Non-pigmented ciliary epithelial cell (primary cell): ENCODE measurements at regions not wholly inside any gene's neighbourhood (a gene's known extent, or its start where the extent isn't known, plus 50 kb on each side); places are given as distances from the start of the nearest gene placed in this dataset.
"Not testable (repeated sequence)": the region's sequence is repeated elsewhere in the genome, so short reads cannot be mapped to it uniquely, and the experiment has no call there.

Experiments
- DNase-seq: peaks from one replicate; pipeline ENCODE4 v3.0.0-alpha.2; 2010; ENCODE audit warnings: low read depth

DNA sequence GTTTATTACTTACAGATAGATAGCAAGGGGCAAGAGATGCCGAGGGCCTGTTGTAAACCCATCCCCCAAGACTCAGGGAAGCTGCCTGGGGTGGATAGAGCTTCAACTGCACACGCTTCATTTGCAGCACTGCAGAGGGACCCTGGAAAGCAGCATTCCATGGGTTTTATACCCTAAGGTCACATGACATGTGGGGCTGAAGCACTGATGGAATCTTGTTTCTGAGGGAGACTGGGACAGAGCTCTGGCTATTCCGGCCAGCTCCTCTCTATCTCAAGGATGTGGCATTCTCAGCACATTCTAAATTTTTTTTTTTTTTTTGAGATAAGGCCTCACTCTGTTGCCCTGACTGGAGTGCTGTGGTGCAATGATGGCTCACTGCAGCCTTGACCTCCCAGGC lies 300.1 kb downstream of the MYCN start:
- DNase-seq: no peak

DNA sequence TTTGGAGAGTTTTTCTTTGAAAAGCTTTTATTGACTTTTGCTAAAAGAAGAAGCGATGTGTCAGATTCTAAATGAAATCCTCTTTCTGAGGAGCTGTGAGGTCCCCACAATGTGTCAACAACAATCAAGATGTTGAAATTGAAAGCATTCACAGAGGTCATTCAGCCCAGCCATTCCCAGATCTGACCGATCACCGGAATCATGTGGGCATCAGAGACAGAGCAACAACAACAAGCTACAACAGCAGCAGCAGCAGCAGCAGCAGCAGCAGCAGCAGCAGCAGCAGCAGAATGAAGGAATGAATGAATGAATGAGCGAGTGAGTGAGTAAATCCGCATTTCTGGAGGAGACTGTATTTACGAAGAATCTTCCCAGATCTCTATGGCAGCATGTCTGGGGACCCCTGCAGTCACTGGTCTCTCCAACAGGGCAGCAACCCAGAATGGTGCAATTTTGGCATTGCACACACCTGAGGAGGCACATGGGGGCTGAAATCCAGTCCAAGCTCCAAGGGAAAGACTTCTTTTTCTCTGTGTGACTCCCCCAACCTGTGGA lies 299.0 kb downstream of the MYCN start:
- no peak for DNase-seq

DNA sequence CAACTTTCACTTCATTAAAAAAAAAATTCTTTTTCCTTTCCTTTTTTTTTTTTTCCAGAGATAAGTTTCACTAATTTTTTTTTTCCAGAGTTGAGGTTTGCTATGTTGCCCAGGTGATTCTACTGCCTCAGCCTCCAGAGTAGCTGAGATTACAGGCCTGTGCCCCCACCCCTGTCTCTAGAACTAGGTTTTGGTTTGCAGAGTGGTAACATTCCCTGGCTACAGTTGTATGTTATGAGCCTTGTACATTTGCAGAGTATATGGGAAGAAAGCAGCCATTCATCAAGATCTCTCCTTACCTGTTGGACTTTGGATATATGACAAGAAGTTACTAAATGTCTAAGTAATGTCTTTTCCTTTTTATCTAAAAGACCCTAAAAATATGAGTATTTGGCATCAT lies 298.4 kb downstream of the MYCN start:
- DNase-seq: no peak

DNA sequence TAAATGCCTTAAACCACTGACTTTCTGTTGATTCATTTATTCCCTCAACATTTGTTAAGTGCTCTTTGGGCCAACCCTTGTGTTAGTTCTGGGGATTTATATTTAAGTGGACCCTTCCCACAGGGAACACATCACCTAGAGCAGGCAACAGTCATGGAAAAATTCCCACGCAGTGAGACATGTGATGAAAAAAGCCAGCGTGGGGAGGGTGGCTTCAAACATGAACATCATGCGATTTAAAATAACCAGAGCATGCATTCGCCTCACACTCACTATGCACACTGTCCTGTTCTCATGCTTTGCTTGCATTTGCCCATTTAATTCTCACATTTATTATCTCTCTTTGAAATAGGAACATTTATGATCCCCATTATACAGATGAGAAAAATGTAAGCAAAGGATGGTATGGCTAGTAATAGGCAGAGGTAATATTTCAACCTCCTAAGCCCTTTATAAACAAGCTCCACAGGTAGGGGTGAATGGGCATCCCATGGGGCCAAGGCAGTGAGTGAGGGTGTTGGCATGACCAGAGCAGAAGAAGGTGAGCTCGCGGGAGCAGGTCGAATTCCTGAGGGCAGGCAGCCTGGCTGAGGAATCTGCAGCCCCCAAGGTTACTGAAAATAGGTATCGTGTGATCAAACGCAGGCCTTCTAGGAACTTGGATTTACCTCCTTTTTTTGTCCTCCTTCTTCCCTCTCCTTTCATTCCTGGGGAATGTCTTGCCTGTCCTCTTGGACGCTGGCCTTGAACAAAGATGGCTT lies 297.8 kb downstream of the MYCN start:
- no peak for DNase-seq

DNA sequence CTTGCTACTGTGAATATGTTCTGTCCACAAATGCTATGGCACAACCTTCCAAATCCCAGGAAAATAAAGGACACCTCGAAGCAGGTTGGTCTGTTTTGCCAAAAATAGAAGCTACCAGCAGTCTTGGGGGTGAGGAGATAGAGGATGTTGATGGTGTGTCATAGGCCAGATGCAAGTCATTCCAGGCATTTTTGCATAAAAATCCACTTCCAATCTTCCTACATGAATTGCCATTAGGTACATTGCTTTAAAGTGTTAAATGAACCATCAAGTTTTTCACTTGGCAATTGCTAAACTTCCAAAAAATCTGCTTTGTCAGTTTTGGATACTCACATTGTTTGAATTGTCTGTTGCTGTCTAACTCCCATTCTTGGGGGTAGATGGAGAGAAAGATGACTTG lies 295.4 kb downstream of the MYCN start:
- no peak for DNase-seq

DNA sequence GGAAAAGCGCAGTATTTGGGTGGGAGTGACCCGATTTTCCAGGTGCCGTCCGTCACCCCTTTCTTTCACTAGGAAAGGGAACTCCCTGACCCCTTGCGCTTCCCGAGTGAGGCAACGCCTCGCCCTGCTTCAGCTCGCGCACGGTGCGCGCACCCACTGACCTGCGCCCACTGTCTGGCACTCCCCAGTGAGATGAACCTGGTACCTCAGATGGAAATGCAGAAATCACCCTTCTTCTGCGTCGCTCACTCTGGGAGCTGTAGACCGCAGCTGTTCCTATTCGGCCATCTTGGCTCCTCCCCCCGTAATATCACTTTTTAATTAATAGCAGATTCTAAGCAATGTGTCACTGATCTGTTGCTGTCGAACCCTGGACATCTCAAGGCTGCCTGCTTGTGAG lies 294.9 kb downstream of the MYCN start:
- not testable (repeated sequence) for DNase-seq

DNA sequence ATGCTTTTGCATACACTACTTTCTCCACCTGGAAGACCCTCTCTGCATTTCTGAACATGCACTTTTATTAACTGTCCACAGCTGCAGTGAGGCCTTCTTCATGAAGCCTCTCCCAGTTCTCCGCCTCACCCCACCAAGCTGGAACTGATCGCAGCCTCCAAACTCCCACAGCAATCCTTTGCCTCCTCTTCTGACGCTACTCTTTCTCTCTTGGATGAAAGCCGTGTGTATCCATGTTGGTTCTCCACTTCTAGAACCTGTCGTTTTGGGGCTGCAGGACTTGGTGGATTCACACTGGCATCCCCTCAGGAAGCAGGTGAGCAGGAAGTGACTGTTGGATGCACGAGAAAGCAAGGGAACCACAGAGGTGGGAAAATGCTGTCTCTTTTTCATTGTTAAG lies 288.6 kb downstream of the MYCN start:
- no peak for DNase-seq

DNA sequence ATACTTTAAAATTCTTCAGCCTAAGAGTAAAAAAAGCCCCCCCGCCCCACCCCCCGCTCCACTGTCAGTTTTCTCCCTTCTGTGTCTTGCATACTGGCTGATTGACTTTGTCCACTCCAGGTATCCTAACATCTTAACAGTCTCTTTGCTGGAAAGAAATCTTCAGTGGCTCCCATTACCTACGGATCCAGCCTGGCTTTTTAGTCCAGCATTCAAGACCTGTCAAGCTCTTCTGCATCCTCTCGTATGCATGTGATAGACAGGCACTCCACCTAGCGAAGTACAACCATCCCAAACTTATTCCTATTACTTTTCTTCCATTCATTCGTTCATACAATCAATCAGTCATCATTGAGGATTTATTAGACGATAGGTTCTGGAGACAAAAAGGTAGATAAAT lies 288.1 kb downstream of the MYCN start:
- no peak for DNase-seq

DNA sequence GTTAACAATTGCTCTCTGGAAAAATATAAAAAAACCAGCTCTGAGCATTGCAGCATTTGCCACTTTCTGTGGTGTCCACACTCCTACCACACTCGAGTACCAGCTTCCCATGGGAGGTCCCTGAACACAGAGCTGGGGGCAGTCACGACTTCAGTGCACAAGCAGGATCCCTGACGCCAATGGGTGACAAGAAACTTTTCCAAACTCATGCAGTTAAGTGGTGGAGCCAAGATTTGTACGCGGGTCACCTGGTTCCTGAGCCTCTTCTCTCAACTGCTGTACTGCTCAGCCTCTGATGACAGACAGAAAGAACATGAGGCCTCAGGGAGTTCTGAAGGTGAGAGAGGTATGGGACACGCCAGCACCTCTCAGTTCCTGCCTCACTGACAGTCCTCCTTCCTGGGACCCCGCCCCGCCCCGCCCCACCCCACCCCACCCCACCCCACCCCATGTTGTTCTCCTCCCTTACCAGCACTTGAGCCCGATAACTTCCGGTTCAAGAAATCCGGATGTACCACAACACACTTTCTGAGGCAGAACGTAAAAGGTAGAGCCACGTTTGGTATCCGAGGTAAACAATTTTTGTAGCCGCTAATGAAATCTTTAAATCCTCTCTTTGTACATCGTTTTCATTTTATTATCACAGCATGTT lies 287.6 kb downstream of the MYCN start:
- DNase-seq: no peak

DNA sequence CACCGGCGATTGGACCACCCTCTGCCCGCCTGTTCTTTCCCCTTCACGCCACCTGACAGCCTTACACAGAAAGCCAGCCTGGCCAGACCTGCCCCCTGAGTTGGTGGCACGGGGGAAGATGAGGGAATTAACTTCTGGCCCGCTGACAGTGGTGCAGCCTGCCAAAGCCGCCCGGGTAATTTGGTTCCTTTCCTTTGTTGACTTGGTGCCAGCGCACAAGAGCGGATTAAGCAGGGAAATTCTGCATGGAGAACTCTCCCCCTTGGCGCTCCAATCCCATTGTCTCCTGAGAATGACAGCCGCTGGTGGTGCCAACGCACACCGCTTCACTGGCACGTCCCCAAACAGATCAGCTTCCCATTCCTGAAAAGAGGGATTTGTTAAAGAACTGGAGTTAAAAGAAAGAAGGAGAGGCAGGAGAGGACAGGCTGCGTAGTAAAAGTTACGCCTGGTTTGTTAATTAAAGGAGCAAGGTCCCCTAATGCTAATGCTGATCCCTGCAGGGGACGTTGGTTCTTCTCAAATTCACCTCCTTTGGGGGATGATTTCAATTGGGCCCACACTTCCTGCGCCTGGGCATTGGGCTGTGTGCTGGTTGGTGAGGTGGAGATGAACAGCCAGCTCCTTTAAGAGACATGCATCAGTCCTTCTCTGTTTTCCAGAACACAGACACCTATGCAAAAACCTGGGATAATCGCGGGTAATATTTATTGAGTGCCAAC lies 286.8 kb downstream of the MYCN start:
- DNase-seq: no peak

DNA sequence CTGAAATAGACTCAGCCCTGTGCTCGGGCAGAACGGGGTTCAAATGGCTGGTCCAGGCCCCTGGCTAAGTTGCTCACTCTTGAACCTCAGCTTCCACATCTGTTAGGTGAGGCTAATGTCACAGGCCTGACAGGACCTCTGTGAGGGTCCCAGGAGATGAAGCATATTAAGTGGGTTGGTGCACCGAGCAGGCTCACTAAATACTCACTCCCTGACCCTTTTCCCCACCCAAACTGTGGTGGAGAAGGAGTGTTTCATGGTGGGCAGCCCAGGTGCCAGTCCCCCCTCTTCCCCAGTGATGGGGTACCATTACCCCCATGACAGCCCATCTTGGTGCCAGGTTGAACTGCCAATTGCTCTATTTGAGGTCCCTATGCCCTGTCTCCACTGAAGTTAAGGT lies 286.0 kb downstream of the MYCN start:
- DNase-seq: no peak

DNA sequence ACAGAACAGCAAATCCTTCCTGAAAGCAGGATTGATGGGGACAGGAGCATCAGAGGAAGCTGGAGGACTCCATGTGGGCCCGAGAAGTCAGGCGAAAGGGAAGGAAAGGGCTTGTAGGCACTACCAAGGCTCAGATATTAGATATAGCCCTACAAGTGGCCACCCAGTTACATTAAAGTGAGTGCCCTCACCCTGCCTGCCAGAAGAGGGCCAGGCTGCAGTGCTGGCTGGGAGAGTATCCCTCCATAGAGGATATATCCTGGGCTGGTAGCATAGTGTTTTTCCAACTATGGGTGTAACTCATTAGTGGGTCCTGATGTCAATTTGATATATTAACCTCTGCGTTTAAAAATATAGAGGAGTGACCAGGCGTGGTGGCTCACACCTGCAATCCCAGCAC lies 285.2 kb downstream of the MYCN start:
- no peak for DNase-seq

DNA sequence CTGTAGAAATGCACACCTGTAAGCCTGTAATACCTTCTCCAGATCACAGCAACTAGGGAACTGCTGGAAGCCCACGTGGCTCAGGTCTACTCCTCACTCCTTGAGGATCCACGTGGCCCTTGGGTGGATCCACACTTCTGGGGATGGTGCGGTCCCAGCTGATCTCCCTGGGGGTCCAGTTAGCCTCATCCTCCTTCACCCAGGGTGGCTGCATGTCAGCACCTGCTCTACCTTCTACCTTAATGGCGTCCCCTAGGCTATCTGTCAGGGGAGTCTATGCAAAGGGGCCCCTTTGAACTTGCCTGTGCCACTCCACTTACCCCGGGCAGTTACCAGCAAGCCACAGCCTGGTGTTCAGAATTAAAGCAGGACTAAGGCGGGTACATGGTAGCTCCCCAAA lies 284.7 kb downstream of the MYCN start:
- DNase-seq: no peak

DNA sequence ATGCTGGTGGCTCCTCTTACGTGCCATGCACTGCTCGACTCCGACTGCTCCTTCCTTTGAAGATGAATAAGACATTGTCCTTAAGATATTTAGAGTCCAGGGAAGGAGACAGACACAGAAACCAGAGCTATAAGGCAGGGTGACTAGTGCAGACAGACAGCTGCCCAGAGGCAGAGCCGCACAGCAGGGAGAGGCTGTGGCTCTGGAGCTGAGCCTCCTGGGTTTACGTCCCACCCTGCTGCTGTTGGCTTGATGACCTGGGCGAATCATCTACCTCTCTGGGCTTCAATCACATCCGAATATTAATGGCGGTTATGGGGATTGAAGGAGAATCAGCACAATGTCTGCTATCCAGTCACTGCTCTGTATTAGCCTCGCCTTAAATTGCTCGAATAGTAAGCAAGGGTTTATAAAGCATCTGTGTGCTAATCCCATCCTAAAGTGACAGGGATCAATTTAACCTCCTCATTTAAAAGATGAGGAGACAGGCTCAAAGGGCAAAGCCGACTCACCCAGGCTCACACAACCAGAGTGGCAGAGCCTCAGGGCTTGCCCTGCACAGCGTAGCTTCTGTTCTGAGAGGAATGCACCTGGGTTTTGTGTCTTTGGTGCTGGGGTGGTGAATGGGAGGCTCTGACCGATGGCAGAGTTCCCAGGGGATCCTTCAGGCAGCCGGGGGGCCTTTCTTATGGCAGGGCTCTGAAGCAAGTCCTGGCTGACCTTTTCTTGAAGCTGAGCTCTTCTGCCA lies 284.1 kb downstream of the MYCN start:
- no peak for DNase-seq

DNA sequence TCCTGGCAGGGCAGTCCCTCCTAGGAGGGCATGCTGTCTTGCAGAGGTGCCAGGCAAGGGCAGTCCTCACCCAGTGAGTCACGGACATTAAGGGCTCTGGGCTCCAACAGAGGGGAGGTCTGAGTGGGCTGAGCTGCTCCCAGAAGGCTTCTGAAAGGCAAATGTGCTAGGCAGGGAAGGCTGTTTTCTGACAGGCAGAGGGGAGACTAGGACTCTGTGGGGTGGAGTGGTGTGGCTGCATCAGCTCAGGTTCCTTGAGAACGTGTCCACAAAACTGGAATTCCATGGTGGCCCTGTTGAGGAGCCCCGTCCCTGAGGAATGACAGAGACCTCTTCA lies 283.5 kb downstream of the MYCN start:
- no peak for DNase-seq

DNA sequence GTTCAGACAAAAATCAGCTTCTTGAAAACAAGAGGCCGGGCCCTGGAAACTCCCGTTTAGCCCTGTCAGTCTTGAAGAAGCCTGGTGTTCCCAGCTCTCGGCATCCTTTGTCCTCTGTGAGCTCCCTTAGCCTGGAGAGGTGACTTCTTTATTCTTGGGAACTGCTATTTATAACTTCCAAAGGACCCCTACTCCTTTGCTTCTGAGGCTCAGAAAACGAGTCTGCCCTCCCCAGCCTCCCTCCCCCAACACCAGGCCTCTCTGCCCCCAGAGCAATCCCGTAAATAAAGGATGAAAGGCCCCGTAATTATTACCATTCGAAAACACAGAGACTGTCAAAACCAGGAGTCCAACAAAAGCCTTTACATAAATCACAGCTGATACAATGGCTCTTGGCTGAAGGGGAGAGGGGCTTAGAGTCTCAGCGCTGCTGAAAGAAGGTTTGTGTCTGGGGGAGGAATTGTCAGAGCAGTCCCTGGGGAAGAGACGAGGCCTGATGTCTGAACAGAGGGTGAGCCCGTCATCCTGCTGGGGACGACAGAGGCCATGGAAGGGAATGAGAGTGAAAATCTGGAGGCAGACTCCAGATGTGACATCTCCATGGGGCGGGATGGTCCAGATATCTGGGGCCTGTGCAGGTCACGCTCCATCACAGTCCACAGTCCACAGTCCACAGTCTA lies 283.0 kb downstream of the MYCN start:
- DNase-seq: no peak

DNA sequence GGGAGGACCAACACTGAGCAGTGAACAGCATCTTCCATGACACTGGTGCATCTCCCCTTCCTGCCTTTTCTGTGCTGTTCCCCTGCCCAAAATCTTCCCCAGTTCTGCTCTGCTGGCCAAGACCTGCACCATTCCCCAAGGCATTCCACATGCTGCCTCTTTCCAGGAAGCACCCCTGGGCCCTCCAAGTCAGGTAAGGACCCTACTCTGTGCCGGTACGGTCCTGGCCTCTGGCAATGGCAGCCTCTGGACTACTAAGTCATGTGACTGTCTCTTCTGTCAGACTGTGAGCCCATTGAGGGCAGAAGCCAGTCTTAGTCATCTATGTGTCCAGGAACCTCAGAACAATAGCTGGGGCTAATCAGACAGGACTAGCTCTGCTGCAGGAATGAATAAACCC lies 282.0 kb downstream of the MYCN start:
- no peak for DNase-seq

DNA sequence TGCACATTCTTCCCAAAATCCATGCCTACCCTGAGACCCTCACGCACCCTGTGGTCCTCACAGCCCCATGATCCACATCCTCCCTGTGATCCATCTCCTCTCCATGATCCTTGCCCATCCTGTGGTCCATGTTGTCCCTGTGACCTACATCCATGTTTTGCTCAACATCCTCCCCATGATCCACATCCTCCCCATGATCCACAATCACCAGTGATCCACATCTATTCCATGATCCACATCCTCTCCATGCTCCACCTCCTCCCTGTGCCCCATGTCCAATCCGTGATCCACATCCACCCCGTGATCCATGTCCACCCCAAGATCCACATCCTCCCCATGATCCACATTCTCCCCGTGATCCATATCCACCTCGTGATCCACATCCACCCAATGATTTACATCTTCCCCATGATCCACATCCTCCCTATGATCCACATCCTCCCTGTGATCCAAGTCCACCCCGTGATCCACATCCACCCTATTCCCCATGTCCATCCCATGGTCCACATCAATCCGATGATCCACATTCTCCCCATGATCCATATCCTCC lies 281.2 kb downstream of the MYCN start:
- DNase-seq: no peak

DNA sequence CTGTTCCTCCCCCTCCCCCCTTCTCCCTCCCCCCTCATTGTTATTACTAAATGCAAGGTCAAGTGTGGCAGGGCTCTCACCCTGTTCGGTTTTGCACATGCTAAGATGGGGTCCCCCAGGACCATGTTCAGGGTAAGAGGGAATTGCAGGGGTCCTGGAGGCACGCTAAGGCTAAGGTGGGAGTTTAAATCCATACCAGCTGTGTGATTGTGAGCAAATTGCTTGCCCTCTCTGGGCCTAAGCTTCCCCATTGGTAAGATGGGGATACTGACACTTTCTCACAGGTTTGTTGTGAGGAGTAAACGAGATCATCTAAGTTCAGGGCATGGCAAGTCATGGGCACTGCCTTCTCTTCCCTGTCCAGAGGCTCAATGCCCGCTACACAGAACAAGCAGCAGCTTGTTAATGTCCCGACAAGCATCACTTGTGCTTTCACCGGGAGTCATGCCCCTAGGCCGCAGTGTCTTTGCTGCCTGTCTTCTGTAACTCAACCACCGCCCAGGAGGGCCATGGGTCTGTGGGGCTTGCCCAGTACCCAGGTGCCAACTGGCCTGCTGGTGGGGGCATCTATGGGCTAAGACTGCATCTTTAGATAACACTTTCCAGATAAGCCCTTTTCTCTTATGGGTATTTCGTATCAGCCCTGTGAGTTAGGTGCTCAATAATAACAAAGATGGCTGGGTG lies 279.1 kb downstream of the MYCN start:
- DNase-seq: no peak

DNA sequence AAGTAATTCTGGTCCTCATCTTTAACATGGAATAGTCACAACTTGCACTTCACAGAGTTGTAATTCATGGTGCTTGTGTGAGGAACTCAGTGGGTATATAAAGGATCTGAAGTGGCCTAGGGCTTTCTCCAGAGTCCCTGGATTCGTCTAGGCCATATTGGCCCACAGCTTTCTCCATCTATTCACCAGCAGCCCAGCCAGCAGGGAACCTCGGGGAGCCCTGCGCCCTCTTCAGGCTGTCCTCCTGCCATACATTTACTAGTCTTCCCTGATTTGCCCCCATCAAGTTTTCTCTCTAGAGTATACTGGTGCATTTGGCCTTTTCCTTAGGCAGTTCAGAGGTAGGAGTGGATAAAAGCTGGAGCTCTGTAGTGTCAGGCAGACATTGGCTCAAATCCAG lies 278.3 kb downstream of the MYCN start:
- DNase-seq: no peak

DNA sequence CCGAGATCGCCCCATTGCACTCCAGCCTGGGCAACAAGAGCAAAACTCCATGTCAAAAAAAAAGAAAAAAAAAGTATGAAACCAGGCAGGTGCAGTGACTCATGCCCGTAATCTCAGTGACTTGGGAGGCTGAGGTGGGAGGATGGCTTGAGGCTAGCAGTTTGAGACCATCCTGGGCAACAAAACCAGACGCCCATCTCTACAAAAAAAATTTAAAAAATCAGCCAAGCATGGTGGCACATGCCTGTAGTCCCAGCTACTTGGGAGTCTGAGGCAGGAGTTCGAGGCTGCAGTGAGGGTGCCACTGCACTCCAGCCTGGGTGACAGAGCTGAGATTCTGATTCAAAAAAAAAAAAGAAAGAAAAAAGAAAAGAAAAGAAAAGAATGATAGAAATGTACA lies 277.8 kb downstream of the MYCN start:
- no peak for DNase-seq
